Uterus (tissue), 3 donors: ENCODE measurements at regions not wholly inside any gene's neighbourhood (a gene's known extent, or its start where the extent isn't known, plus 50 kb on each side); places are given as distances from the start of the nearest gene placed in this dataset.
"Not testable (repeated sequence)": the region's sequence is repeated elsewhere in the genome, so short reads cannot be mapped to it uniquely, and the experiment has no call there.

Source experiments
- DNase-seq, 2 donors: peaks; one replicate each; pipeline ENCODE4 v3.0.0-alpha.2; 2019 to 2020
- H3K27ac ChIP-seq, 2 donors: fragments of 200-600 bp; sonication (generic); 1 replicate in 1 of 2; 2 replicates in 1 of 2; pipeline ENCODE4 v1.5.1; 2016 to 2018
- H3K27me3 ChIP-seq, 2 donors: fragments of 200-600 bp; sonication (generic); one replicate each; pipeline ENCODE4 v1.5.1; 2018 to 2019; ENCODE audit warnings: control low read depth in 1 of 2
- H3K36me3 ChIP-seq, 2 donors: fragments of 200-600 bp; sonication (generic); one replicate each; pipeline ENCODE4 v1.5.1; 2019; ENCODE audit warnings: control low read depth in 1 of 2
- H3K4me1 ChIP-seq, 2 donors: fragments of 200-600 bp; sonication (generic); one replicate each; pipeline ENCODE4 v1.5.1; 2018 to 2019; ENCODE audit warnings: control low read depth in 1 of 2
- H3K4me3 ChIP-seq, 2 donors: fragments of 200-600 bp; sonication (generic); 1 replicate in 1 of 2; 2 replicates in 1 of 2; pipeline ENCODE4 v1.5.1; 2018 to 2019; ENCODE audit warnings: mild to moderate bottlenecking in 1 of 2
- H3K9me3 ChIP-seq, 2 donors: fragments of 200-600 bp; sonication (generic); one replicate each; pipeline ENCODE4 v1.5.1; 2019; ENCODE audit warnings: control low read depth in 1 of 2
- POLR2A ChIP-seq, 2 donors: fragments of 450-650 bp; IDR thresholded peaks; one replicate each; pipeline ENCODE4 v1.6.1; 2016; ENCODE audit warnings: antibody characterized with exemption in 2 of 2, mild to moderate bottlenecking in 1 of 2, moderate library complexity in 1 of 2
- intact Hi-C: fragments of 100-400 bp; cut with DNase I; formaldehyde crosslinking; loops from one replicate; pipeline ENCODE4 v1.15.1; 2023; ENCODE audit warnings: low total_unique reads
- TF ChIP-seq, protein P1 (sequence below), 4 experiments: fragments of 200-600 bp in 2 of 4; fragments of 450-650 bp in 2 of 4; sonication (generic) in 2 of 4; IDR thresholded peaks; one replicate each; pipeline ENCODE4 v1.5.1; 2016 to 2019; ENCODE audit warnings: antibody characterized with exemption in 4 of 4, mild to moderate bottlenecking in 2 of 4, moderate library complexity in 1 of 4
- donor health status: DM: yes; HTN: yes; CAD: no.

DNA sequence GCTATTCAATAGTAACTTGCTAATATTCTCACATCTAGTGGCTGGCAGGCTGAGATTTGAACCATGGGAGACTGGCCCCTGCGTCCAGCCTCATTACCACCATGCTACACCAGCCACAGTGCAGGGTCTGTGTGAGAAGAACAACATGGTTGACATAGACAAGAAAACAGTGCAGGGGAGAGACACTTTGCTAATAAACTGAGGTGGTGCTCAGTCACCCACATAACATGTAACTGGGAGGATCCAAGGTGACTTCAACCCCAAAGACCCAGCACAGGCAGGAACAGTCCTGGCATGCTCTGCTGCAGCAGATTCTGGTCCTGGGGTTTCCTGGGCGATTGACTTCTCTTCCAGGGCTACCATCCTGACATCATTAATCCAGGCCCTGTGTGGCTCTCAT, 143.1 kb downstream of the CSNK2A3 start:
- DNase-seq: no peak
- TF ChIP-seq, protein P1, sequence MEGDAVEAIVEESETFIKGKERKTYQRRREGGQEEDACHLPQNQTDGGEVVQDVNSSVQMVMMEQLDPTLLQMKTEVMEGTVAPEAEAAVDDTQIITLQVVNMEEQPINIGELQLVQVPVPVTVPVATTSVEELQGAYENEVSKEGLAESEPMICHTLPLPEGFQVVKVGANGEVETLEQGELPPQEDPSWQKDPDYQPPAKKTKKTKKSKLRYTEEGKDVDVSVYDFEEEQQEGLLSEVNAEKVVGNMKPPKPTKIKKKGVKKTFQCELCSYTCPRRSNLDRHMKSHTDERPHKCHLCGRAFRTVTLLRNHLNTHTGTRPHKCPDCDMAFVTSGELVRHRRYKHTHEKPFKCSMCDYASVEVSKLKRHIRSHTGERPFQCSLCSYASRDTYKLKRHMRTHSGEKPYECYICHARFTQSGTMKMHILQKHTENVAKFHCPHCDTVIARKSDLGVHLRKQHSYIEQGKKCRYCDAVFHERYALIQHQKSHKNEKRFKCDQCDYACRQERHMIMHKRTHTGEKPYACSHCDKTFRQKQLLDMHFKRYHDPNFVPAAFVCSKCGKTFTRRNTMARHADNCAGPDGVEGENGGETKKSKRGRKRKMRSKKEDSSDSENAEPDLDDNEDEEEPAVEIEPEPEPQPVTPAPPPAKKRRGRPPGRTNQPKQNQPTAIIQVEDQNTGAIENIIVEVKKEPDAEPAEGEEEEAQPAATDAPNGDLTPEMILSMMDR (IDR thresholded peaks at IDR 0.05): no peak
- TF ChIP-seq POLR2A (IDR thresholded peaks at IDR 0.05): no peak
- intact Hi-C loops: no loop called here

GRCh38 chr11:11208994-11209393, 144.1 kb downstream of the CSNK2A3 start:
- Histone ChIP-seq H3K27ac (no peak overlapping the region), H3K4me3 (no peak overlapping the region), H3K36me3 (no peaks in the 10 kb centered on the region), H3K9me3 (no peaks in the 10 kb centered on the region), H3K27me3 (no peaks in the 10 kb centered on the region), H3K4me1 (no peaks in the 10 kb centered on the region)
- intact Hi-C loops: no loop called here
- DNase-seq: no peak
- no peak for TF ChIP-seq POLR2A (IDR thresholded peaks at IDR 0.05)
- TF ChIP-seq, protein P1 (IDR thresholded peaks at IDR 0.05): no peak

More for the DNA sequence above, 143.1 kb downstream of the CSNK2A3 start:
- Histone ChIP-seq H3K4me3 (no peak overlapping the region), H3K9me3 (no peaks in the 10 kb centered on the region), H3K27ac (no peak overlapping the region), H3K36me3 (no peaks in the 10 kb centered on the region), H3K4me1 (no peaks in the 10 kb centered on the region), H3K27me3 (no peaks in the 10 kb centered on the region)

GRCh38 chr11:11207428-11207827, 145.6 kb downstream of the CSNK2A3 start:
- no peak overlapping the region for H3K4me3 ChIP-seq
- H3K27me3 ChIP-seq: no peaks in the 10 kb centered on the region
- TF ChIP-seq, protein P1 (IDR thresholded peaks at IDR 0.05): no peak
- no peak for TF ChIP-seq POLR2A (IDR thresholded peaks at IDR 0.05)
- H3K9me3 ChIP-seq: no peaks in the 10 kb centered on the region
- intact Hi-C loops: no loop called here
- no peaks in the 10 kb centered on the region for H3K36me3 ChIP-seq
- no peaks in the 10 kb centered on the region for H3K4me1 ChIP-seq
- H3K27ac ChIP-seq: no peak overlapping the region
- DNase-seq: no peak

DNA sequence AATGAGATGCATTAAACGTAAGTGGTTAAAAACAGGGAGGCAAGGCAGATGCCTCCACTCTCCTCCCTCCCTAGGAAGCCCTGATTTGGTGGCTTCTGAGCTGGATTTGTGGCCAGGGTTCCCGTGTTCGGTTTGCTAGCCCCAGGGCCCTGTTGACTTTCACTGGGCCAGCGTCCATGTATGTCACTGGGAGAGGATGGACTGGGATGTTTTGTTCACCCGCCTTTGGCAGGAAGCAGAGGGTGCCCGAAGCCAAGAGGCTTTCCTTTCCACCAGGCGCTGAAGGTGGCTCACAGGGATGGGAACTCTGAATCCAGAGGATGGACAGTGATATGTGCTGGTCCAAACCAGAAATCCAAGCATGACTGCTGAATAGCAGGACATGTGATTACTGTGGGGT, 146.6 kb downstream of the CSNK2A3 start:
- no peak for DNase-seq
- H3K9me3 ChIP-seq: no peaks in the 10 kb centered on the region
- no peaks in the 10 kb centered on the region for H3K36me3 ChIP-seq
- H3K4me1 ChIP-seq: no peaks in the 10 kb centered on the region
- H3K27me3 ChIP-seq: no peaks in the 10 kb centered on the region
- intact Hi-C loops: no loop called here
- H3K27ac ChIP-seq: no peak overlapping the region
- TF ChIP-seq, protein P1 (IDR thresholded peaks at IDR 0.05): no peak
- TF ChIP-seq POLR2A (IDR thresholded peaks at IDR 0.05): no peak
- H3K4me3 ChIP-seq: no peak overlapping the region

GRCh38 chr11:11202885-11203284, 150.2 kb downstream of the CSNK2A3 start:
- Histone ChIP-seq H3K9me3 (no peaks in the 10 kb centered on the region), H3K27ac (no peak overlapping the region), H3K4me1 (no peaks in the 10 kb centered on the region), H3K36me3 (no peaks in the 10 kb centered on the region), H3K27me3 (no peaks in the 10 kb centered on the region), H3K4me3 (no peak overlapping the region)
- TF ChIP-seq, protein P1 (IDR thresholded peaks at IDR 0.05): no peak
- no peak for TF ChIP-seq POLR2A (IDR thresholded peaks at IDR 0.05)
- intact Hi-C loops: no loop called here
- no peak for DNase-seq

DNA sequence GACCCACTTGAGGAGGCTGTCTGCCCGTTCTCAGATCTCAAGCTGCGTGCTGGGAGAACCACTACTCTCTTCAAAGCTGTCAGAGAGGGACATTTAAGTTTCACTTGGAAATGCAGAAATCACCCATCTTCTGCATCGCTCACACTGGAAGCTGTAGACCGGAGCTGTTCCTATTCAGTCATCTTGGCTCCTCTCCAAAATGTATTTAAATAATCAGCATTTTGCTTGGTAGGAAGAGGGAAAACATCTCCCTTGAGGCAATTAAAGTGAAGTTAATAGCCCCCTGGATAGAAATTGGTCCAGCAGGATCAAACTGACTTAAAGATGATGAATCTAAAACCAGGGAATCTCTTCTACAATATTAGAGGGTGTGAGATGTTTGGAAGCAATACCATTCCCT, 151.7 kb downstream of the CSNK2A3 start:
- H3K27me3 ChIP-seq, DNase-seq, H3K9me3 ChIP-seq, H3K4me1 ChIP-seq, H3K27ac ChIP-seq, intact Hi-C loops, H3K4me3 ChIP-seq, H3K36me3 ChIP-seq: not testable (repeated sequence)
